SU-DHL-6 (cell line): ENCODE measurements at regions not wholly inside any gene's neighbourhood (a gene's known extent, or its start where the extent isn't known, plus 50 kb on each side); places are given as distances from the start of the nearest gene placed in this dataset.
"Not testable (repeated sequence)": the region's sequence is repeated elsewhere in the genome, so short reads cannot be mapped to it uniquely, and the experiment has no call there.

Source experiments
- H2AFZ ChIP-seq: fragments of 200-600 bp; sonication (generic); 2 replicates; pipeline ENCODE4 v1.6.1; 2014; ENCODE audit warnings: low read depth, mild to moderate bottlenecking, moderate library complexity, mixed read lengths, antibody characterized with exemption, low read length; ENCODE audit not compliant: severe bottlenecking
- H3F3A ChIP-seq: fragments of 200-600 bp; shearing (Covaris generic); 2 replicates; pipeline ENCODE4 v1.6.0; 2016; ENCODE audit warnings: antibody characterized with exemption, mild to moderate bottlenecking; ENCODE audit not compliant: insufficient read depth
- H3K27ac ChIP-seq: fragments of 200-600 bp; sonication (generic); 2 replicates; pipeline ENCODE4 v1.5.1; 2016; ENCODE audit warnings: low read depth, mild to moderate bottlenecking, low read length, moderate library complexity, mixed read lengths
- H3K27me3 ChIP-seq: fragments of 200-600 bp; sonication (generic), shearing (Covaris generic); 2 replicates; pipeline ENCODE4 v1.6.0; 2014; ENCODE audit warnings: mild to moderate bottlenecking, low read length
- H3K36me3 ChIP-seq: fragments of 200-600 bp; sonication (generic); 2 replicates; pipeline ENCODE4 v1.6.1; 2014; ENCODE audit warnings: mild to moderate bottlenecking, low read length, mixed read lengths
- H3K4me2 ChIP-seq: fragments of 300-600, 200-600 bp; shearing (Covaris generic), sonication (generic); 2 replicates; pipeline ENCODE4 v1.6.0; 2014; ENCODE audit warnings: low read length, low read depth, mild to moderate bottlenecking; ENCODE audit not compliant: poor library complexity, severe bottlenecking
- H3K4me3 ChIP-seq: fragments of 200-600 bp; sonication (generic); 2 replicates; pipeline ENCODE4 v1.5.1; 2014; ENCODE audit warnings: antibody characterized with exemption, low read length, mild to moderate bottlenecking, mixed read lengths; ENCODE audit not compliant: insufficient read depth, poor library complexity, severe bottlenecking
- H3K79me2 ChIP-seq: fragments of 200-600 bp; sonication (generic); 2 replicates; pipeline ENCODE4 v1.6.1; 2014; ENCODE audit warnings: mild to moderate bottlenecking, low read length, moderate library complexity; ENCODE audit not compliant: insufficient read depth
- H3K9ac ChIP-seq: fragments of 200-600 bp; sonication (generic); 2 replicates; pipeline ENCODE4 v1.7.0; 2014; ENCODE audit warnings: mild to moderate bottlenecking, low read length
- H3K9me2 ChIP-seq: fragments of 200-600 bp; sonication (generic); replicated peaks from 2 replicates; pipeline ENCODE4 v1.6.1; 2014; ENCODE audit warnings: low read length; ENCODE audit not compliant: insufficient read depth
- H3K9me3 ChIP-seq: fragments of 200-600 bp; sonication (generic); 2 replicates; pipeline ENCODE4 v1.6.1; 2014; ENCODE audit warnings: low read length, mixed read lengths; ENCODE audit not compliant: insufficient read depth
- H4K20me1 ChIP-seq: fragments of 200-600 bp; sonication (generic); 2 replicates; pipeline ENCODE4 v1.6.1; 2014; ENCODE audit warnings: low read depth, mild to moderate bottlenecking, antibody characterized with exemption, low read length, moderate library complexity, mixed read lengths
- EZH2phosphoT487 ChIP-seq: fragments of 200-600 bp; sonication (generic), shearing (Covaris generic); conservative IDR thresholded peaks from 2 replicates; pipeline ENCODE4 v1.6.1; 2018; ENCODE audit warnings: mild to moderate bottlenecking, antibody characterized with exemption, low read length, moderate library complexity, mixed read lengths
- TF ChIP-seq, protein P1 (sequence below): fragments of 200-600 bp; sonication (generic); IDR thresholded peaks from one replicate; pipeline ENCODE4 v1.5.1; 2017; ENCODE audit warnings: antibody characterized with exemption, mild to moderate bottlenecking, low read length, moderate library complexity; ENCODE audit not compliant: insufficient read depth, poor library complexity, severe bottlenecking

DNA sequence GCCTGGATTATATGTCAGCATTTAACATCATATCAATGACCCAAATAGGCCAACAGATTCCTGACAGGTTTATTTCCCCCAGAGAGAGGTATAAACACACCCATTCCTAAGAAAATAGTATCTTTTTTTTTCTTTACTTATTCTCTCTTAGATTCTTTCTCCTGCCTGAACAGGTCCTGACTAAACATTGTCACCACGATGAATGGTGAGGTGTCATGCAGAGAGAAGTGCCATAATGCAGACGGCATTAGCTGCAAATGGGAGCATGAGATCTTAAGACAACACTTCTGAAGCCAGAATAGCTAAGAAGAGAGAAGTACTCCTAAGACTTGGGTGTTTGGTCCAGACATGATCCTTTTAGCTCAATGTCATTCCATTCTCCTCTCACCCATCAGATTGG lies 131.3 kb downstream of the ZNF648 start:
- Histone ChIP-seq H3K4me3 (no peak overlapping the region), H3K36me3 (no peaks in the 10 kb centered on the region), H3K9me2 (no peaks in the 10 kb centered on the region), H3K9ac (no peak overlapping the region), H4K20me1 (no peaks in the 10 kb centered on the region), H3K9me3 (no peaks in the 10 kb centered on the region), H3K79me2 (no peaks in the 10 kb centered on the region), H3K27me3 (no peaks in the 10 kb centered on the region), H3K4me2 (no peak overlapping the region), H3K27ac (no peak overlapping the region), H3F3A (no peaks in the 10 kb centered on the region), H2AFZ (no peak overlapping the region)
- TF ChIP-seq EZH2phosphoT487 = no peak
- TF ChIP-seq, protein P1, sequence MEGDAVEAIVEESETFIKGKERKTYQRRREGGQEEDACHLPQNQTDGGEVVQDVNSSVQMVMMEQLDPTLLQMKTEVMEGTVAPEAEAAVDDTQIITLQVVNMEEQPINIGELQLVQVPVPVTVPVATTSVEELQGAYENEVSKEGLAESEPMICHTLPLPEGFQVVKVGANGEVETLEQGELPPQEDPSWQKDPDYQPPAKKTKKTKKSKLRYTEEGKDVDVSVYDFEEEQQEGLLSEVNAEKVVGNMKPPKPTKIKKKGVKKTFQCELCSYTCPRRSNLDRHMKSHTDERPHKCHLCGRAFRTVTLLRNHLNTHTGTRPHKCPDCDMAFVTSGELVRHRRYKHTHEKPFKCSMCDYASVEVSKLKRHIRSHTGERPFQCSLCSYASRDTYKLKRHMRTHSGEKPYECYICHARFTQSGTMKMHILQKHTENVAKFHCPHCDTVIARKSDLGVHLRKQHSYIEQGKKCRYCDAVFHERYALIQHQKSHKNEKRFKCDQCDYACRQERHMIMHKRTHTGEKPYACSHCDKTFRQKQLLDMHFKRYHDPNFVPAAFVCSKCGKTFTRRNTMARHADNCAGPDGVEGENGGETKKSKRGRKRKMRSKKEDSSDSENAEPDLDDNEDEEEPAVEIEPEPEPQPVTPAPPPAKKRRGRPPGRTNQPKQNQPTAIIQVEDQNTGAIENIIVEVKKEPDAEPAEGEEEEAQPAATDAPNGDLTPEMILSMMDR = no peak

DNA sequence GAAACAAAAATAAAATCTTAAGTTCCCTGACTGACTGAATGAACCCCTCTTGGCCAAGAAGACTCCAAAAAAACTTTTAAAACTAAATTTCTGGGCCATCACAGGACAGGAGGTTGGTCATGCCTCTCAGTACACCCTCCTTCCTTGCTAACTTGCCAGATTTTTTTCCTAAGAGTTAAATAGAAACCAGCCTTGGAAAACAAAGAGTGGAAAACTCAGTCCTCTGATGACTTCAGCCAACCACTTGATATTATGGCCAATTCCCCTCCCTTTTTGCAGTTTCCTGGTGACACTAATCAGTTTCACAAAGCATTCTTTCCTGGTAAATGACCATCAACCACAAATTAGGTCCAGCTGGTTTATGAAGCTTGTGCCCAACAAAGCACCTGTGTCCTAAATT lies 134.8 kb downstream of the ZNF648 start:
- Histone ChIP-seq H3K4me2 (no peak overlapping the region), H3K9ac (no peak overlapping the region), H3K79me2 (no peaks in the 10 kb centered on the region), H3K27me3 (no peaks in the 10 kb centered on the region), H3K9me3 (no peaks in the 10 kb centered on the region), H3F3A (no peaks in the 10 kb centered on the region), H4K20me1 (no peaks in the 10 kb centered on the region), H2AFZ (no peak overlapping the region), H3K36me3 (no peaks in the 10 kb centered on the region), H3K27ac (no peak overlapping the region), H3K4me3 (no peak overlapping the region), H3K9me2 (no peaks in the 10 kb centered on the region)
- TF ChIP-seq, protein P1 = no peak
- TF ChIP-seq EZH2phosphoT487 = no peak

DNA sequence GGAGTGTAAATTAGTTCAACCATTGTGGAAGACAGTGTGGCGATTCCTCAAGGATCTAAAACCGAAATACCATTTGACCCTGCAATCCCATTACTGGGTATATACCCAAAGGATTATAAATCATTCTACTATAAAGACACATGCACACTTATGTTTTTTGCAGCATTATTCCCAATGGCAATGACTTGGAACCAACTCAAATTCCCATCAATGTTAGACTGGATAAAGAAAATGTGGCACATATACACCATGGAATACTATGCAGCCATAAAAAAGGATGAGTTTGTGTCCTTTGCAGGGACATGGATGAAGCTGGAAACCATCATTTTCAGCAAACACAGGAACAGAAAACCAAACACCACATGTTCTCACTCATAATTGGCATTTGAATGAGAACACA lies 137.5 kb downstream of the ZNF648 start:
- H4K20me1 ChIP-seq, H3K79me2 ChIP-seq, H3K9me3 ChIP-seq, H3K27ac ChIP-seq, H3F3A ChIP-seq, H3K36me3 ChIP-seq, H3K4me3 ChIP-seq, H2AFZ ChIP-seq, H3K27me3 ChIP-seq, H3K9me2 ChIP-seq, H3K4me2 ChIP-seq, H3K9ac ChIP-seq: not testable (repeated sequence)

DNA sequence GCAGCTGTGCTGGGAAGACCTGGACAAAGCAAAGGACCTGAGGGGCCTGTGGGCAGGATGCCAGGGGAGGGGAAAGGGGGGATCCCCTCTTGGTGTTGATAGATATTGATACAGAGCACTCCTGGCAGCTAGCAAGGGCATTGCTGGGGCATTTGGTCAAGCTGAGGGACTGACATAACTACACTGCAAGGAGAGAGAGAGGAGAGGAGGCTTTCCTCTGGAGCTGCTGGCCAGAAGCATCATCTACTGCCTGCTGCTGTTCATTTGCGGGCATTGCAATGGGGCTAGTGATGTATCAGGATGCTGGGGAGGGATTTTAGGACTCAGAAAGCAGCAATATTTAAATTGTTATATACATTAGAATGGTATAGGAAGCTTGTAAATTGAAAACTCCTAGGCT lies 142.0 kb downstream of the ZNF648 start:
- no peaks in the 10 kb centered on the region for H3K9me2 ChIP-seq
- no peaks in the 10 kb centered on the region for H3K36me3 ChIP-seq
- no peaks in the 10 kb centered on the region for H3F3A ChIP-seq
- no peak overlapping the region for H3K4me2 ChIP-seq
- TF ChIP-seq, protein P1 = no peak
- TF ChIP-seq EZH2phosphoT487 = no peak
- no peak overlapping the region for H3K4me3 ChIP-seq
- no peak overlapping the region for H3K27ac ChIP-seq
- H3K9ac ChIP-seq = no peak overlapping the region
- no peaks in the 10 kb centered on the region for H3K27me3 ChIP-seq
- no peaks in the 10 kb centered on the region for H4K20me1 ChIP-seq
- no peaks in the 10 kb centered on the region for H3K9me3 ChIP-seq
- no peak overlapping the region for H2AFZ ChIP-seq
- H3K79me2 ChIP-seq = no peaks in the 10 kb centered on the region
